GM19463 (cell line): ENCODE measurements at regions not wholly inside any gene's neighbourhood (a gene's known extent, or its start where the extent isn't known, plus 50 kb on each side); places are given as distances from the start of the nearest gene placed in this dataset.

Experiments used
- ATAC-seq: cut with Tn5 transposase; IDR thresholded peaks from one replicate; pipeline ENCODE4 v1.9.1; 2021; ENCODE audit warnings: mild to moderate bottlenecking, moderate library complexity; ENCODE audit not compliant: unreplicated experiment

GRCh38 chr10:64463406-64463805, 942.2 kb downstream of the REEP3 start:
- no peak for ATAC-seq

DNA sequence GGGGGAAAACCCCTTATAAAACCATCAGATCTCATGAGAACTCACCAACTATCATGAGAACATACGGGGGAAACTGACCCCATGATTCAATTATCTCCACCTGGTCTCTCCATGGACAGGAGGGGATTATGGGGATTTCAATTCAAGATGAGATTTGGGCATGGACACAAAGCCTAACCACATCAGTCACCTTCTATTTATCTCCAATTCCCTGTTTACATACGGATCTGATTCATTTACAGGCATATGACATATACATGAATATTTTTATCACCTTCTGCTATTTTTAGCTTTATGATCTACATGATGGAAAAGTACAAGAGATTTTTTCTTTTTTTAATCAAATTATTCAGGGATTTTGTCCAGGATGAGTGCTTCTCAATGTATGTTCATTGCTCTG, 944.5 kb downstream of the REEP3 start:
- ATAC-seq: no peak

- ATAC-seq: no peak
These were observed 947.0 kb downstream of the REEP3 start for GRCh38 chr10:64468219-64468618.

DNA sequence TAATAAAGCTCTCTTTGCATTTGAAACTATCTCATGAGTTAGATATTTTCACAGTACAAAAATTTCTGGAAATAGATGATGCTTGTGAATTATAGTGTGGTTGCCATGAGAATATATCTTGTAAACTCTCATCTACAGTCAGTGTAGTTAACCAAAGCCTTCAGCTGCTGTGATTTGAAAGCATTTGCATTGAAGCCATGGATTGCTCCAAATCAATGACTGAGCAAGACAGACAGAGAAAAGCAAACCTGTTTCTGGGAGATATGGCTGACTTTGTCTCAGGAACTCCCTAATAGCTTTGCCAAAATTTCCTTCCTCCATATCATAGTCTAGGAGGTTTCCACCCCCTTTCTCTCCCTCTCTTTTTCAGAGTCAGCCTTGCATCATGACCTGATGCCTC, 955.3 kb downstream of the REEP3 start:
- no peak for ATAC-seq

GRCh38 chr10:64477791-64478190, 956.6 kb downstream of the REEP3 start:
- ATAC-seq: no peak

GRCh38 chr10:64484811-64485330, 963.7 kb downstream of the REEP3 start:
- ATAC-seq: no peak

DNA sequence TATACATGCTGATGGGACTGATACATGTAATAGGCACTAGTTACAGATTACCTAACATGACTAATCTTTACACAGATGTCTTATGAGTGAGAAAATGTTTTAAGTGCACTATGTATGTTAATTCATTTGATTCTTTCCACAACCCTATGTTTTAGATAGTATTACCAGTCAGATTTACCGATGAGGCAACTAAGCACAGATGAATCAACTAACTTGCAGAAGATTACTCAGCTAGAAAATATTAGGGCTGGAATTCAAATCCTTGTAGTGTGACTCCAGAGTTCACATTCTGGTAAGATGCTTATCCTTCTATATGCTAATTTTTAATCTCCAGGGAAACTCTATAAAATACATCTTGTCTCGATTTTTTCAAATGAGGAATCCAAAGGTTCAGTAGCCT, 964.9 kb downstream of the REEP3 start:
- no peak for ATAC-seq

- ATAC-seq: no peak
These were observed 965.7 kb downstream of the REEP3 start for GRCh38 chr10:64486901-64487300.

GRCh38 chr10:64494901-64495300, 973.7 kb downstream of the REEP3 start:
- no peak for ATAC-seq

- ATAC-seq: no peak
These were observed 976.1 kb downstream of the REEP3 start for GRCh38 chr10:64497306-64497705.

DNA sequence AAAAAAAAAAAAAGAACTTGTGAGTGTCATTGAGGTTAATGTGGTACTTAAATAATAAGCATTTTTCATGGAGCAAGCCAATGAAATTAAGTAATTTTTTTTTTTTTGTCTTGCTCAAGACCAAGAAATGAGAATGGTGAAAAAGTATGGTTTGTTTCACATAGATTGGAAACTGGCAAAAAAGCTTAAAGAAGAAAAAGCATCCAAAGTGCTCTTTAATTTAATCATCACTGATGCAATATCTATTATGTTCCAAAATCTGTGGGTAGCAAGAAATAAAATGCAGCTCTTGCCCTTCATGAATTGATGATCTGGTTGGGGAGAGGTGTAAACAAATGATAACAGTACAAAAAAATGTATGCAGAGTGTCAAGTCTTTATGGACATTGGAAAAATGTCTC, 980.6 kb downstream of the REEP3 start:
- no peak for ATAC-seq

- no peak for ATAC-seq
These were observed 981.7 kb downstream of the REEP3 start for GRCh38 chr10:64502936-64503335.

DNA sequence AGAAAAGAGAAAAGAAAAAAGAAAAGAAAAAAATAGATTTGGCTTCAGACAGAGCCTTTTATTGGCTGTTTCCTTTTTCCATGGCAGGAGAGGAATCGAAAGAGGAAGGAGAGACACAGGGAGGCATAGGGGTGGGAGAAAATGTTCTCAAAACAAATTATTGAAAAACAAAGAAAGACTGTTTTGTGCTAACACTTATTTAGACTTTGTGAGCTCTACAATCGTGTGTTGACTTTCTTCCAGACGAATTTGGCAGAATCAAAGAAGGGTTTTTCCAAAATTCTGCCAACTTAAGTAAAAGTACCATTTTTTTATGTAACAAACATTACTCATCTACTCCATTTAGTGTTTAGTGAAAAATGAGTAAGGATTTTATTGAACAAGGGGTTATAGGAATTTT, 982.2 kb downstream of the REEP3 start:
- ATAC-seq: no peak

GRCh38 chr10:64505501-64505900, 984.3 kb downstream of the REEP3 start:
- no peak for ATAC-seq

- no peak for ATAC-seq
These were observed 985.8 kb downstream of the REEP3 start for GRCh38 chr10:64506963-64507362.

GRCh38 chr10:64507651-64508028, 986.4 kb downstream of the REEP3 start:
- no peak for ATAC-seq

- no peak for ATAC-seq
These were observed 986.9 kb downstream of the REEP3 start for GRCh38 chr10:64508029-64508661.

GRCh38 chr10:64515970-64516699, 994.9 kb downstream of the REEP3 start:
- no peak for ATAC-seq

GRCh38 chr10:64518456-64518855, 997.3 kb downstream of the REEP3 start:
- no peak for ATAC-seq

DNA sequence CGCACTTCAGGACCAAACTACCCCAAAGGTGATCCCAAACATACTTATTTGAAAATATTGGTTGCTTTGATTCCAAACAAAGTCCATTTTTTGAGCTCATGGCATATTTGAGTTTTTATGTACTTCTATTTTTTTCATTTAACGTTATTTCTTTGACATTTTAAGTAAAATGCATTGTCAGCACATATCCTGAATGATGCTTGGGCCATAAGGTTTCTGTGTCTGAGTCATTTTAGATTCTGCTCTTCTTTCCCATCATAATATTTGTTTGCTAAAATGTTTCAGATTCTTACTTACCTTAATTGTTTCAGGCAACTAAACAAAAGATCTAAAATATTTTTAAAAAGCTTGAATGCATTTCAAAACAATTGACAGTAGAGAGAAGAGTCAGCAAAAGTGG, 998.2 kb downstream of the REEP3 start:
- ATAC-seq: no peak

DNA sequence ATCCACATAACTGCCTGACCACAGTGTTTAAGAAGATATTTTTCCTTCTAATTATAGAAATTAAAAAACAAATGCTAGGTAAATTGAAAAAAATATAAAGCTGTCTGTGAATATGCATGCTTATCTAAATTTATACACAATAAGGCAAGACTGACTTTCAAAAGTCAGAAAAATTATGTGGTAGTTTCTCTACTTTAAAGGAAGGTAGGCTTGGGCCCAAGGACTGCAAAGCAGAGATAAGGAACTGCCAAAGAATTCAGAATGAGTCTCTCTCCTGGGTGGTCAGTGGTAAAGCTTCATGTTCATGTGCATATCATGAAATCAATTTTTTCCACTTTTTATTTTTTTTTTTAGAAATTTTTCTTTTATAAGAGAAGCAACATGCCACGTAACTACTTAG, 998.6 kb downstream of the REEP3 start:
- ATAC-seq: no peak

DNA sequence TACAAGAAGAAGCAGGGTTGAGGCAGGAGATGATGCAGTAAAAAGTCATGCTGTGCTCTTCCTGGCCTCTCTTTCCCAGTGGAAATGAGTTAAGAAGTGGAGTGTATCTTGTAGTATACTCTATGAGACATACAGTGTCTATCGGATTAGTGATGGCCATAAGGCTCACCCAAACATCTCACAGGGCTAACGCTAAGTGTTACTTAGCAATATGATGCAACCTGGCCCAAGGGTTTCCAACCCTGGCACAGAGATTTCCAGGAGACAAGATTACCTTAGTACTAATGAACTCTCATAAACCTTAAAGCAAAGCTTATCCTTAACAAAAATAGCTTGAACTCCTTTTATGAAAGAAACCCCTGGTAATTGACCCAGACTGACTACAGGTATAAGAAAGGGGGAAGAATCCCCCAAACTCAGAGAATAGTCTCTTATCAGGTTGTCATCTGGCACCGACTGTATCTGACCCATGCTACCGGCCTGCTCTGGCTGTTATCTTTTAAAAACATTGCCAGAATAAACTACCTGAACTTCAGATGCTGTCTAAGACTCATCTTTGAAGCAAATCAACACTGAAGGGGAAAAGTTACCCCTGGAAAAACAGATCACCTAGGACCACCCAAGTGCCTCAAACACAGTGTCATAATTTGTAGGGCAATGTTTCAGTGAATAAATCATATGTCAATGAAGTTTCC, 1002.0 kb downstream of the REEP3 start:
- ATAC-seq: no peak
